Omental fat pad (tissue), 3 donors: ENCODE measurements at regions not wholly inside any gene's neighbourhood (a gene's known extent, or its start where the extent isn't known, plus 50 kb on each side); places are given as distances from the start of the nearest gene placed in this dataset.

Source experiments
- ATAC-seq: fragments of 150-250 bp; one replicate; pipeline ENCODE4 v1.9.1; 2016; ENCODE audit warnings: mild to moderate bottlenecking, moderate library complexity; ENCODE audit not compliant: low FRiP score
- DNase-seq: peaks from one replicate; pipeline ENCODE4 v3.0.0-alpha.2; 2019; ENCODE audit warnings: low spot score
- CTCF ChIP-seq, 3 donors: fragments of 450-650 bp; IDR thresholded peaks; one replicate each; pipeline ENCODE4 v1.5.1; 2016 to 2017; ENCODE audit warnings: antibody characterized with exemption in 3 of 3, mild to moderate bottlenecking in 3 of 3, moderate library complexity in 2 of 3

- no peak for ATAC-seq
- no peak for TF ChIP-seq CTCF (IDR thresholded peaks at IDR 0.05)
- no peak for DNase-seq
Measured at GRCh38 chr2:177053716-177054115, 158.9 kb upstream of the HNRNPA3 start.

GRCh38 chr2:177056481-177056929 lies 156.1 kb upstream of the HNRNPA3 start:
- no peak for TF ChIP-seq CTCF (IDR thresholded peaks at IDR 0.05)
- DNase-seq (no peak), ATAC-seq (no peak)

DNA sequence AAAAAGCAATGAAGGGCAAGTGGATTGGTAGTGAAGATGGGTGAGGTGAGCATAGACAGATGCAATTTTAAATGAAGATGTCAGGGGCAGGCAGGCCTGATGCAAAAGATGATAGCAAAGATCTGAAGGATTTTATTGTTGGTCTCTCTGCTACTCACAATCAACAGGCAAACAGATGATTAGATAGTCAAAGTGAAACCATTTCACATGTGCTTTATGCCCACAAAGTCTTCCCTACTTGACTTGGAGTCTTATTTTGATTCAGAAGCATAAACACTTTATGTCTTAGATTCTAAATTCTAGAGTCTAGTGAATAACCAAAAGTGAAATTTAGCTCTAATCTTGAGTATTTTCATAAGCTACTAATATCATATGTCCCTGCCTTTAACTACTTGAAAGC lies 153.8 kb upstream of the HNRNPA3 start:
- no peak for ATAC-seq
- no peak for DNase-seq
- no peak for TF ChIP-seq CTCF (IDR thresholded peaks at IDR 0.05)

GRCh38 chr2:177059293-177059692 lies 153.3 kb upstream of the HNRNPA3 start:
- no peak for DNase-seq
- no peak for TF ChIP-seq CTCF (IDR thresholded peaks at IDR 0.05)
- no peak for ATAC-seq

- no peak for TF ChIP-seq CTCF (IDR thresholded peaks at IDR 0.05)
- ATAC-seq = no peak
Measured at GRCh38 chr2:177063331-177063730, 149.3 kb upstream of the HNRNPA3 start.

DNA sequence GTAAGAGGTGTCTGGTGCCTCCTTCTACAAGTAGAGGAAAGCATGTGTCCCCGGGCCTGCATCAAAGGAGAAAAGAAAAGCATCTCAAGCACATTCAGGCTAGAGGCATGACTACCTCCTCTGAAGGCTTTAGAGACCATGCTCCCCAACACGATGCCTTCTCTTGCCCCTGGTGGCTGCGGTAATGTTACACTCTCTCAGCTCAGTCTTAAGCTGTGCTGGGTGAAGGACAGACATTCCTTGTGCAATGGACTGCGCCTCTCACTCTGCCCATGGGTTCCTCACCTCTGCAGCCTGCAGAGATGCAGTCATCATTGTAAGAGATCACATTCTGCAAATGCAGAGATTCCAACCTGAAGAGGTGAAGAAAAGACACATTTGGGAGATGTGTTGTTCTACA lies 148.2 kb upstream of the HNRNPA3 start:
- ATAC-seq (no peak), DNase-seq (no peak)
- no peak for TF ChIP-seq CTCF (IDR thresholded peaks at IDR 0.05)

More at GRCh38 chr2:177063331-177063730, 149.3 kb upstream of the HNRNPA3 start:
- no peak for DNase-seq

DNA sequence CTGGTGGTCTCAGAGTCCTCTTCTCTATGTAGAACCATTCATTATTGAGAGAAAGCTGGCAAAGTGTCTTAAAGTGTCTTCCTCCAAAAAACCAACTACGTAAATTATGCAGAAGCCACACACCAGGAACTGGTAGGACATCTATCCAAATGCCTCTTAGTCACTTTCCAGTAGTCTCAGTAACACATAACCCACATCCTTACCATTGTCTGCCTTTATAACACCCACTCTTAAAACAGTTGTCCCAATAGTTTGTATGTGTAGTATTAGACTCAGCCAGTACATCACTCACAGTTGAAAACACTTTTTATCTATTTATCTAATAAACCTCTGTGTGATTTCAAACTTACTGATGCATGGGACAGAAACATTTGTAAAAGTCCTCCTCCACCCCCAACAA lies 143.6 kb upstream of the HNRNPA3 start:
- no peak for ATAC-seq
- DNase-seq = no peak
- no peak for TF ChIP-seq CTCF (IDR thresholded peaks at IDR 0.05)
